SU-DHL-6 (cell line): ENCODE measurements at regions not wholly inside any gene's neighbourhood (a gene's known extent, or its start where the extent isn't known, plus 50 kb on each side); places are given as distances from the start of the nearest gene placed in this dataset.

Experiments used
- CTCF ChIP-seq: fragments of 200-600 bp; sonication (generic); IDR thresholded peaks from one replicate; pipeline ENCODE4 v1.5.1; 2017; ENCODE audit warnings: antibody characterized with exemption, mild to moderate bottlenecking, low read length, moderate library complexity; ENCODE audit not compliant: insufficient read depth, poor library complexity, severe bottlenecking
- EZH2phosphoT487 ChIP-seq: fragments of 200-600 bp; sonication (generic), shearing (Covaris generic); conservative IDR thresholded peaks from 2 replicates; pipeline ENCODE4 v1.6.1; 2018; ENCODE audit warnings: mild to moderate bottlenecking, antibody characterized with exemption, low read length, moderate library complexity, mixed read lengths

GRCh38 chr15:35737441-35737840 is 191.5 kb upstream of the DPH6 start:
- TF ChIP-seq CTCF: no peak
- TF ChIP-seq EZH2phosphoT487: no peak
